NCI-H446 treated with DMSO at 0.1 percent for 48 hours (cell line): ENCODE measurements at regions not wholly inside any gene's neighbourhood (a gene's known extent, or its start where the extent isn't known, plus 50 kb on each side); places are given as distances from the start of the nearest gene placed in this dataset.

Experiments used
- DNase-seq: peaks from one replicate; lab custom pipeline; 2025; lab: John Stamatoyannopoulos, UW

GRCh38 chr15:95260856-95261255, 1029.5 kb downstream of the MCTP2 start:
- no peak for DNase-seq

- no peak for DNase-seq
Measured at GRCh38 chr15:95261546-95261945, 1030.2 kb downstream of the MCTP2 start.

GRCh38 chr15:95261968-95262367, 1030.6 kb downstream of the MCTP2 start:
- no peak for DNase-seq

- DNase-seq: no peak
Measured at GRCh38 chr15:95262866-95263564, 1031.7 kb downstream of the MCTP2 start.

- no peak for DNase-seq
Measured at GRCh38 chr15:95263751-95264150, 1032.4 kb downstream of the MCTP2 start.

GRCh38 chr15:95265419-95265997, 1034.1 kb downstream of the MCTP2 start:
- DNase-seq: no peak

GRCh38 chr15:95266451-95267061, 1035.2 kb downstream of the MCTP2 start:
- no peak for DNase-seq

GRCh38 chr15:95267481-95267880, 1036.1 kb downstream of the MCTP2 start:
- no peak for DNase-seq

GRCh38 chr15:95269242-95270183, 1038.2 kb downstream of the MCTP2 start:
- no peak for DNase-seq

- no peak for DNase-seq
Measured at GRCh38 chr15:95274101-95274500, 1042.7 kb downstream of the MCTP2 start.

- no peak for DNase-seq
Measured at GRCh38 chr15:95277266-95277665, 1045.9 kb downstream of the MCTP2 start.

- no peak for DNase-seq
Measured at GRCh38 chr15:95278532-95279245, 1047.3 kb downstream of the MCTP2 start.

- no peak for DNase-seq
Measured at GRCh38 chr15:95279277-95280019, 1048.1 kb downstream of the MCTP2 start.

- no peak for DNase-seq
Measured at GRCh38 chr15:95280711-95281110, 1049.3 kb downstream of the MCTP2 start.

- no peak for DNase-seq
Measured at GRCh38 chr15:95281470-95281869, 1049.0 kb upstream of the NR2F2 start.

- DNase-seq: no peak
Measured at GRCh38 chr15:95284492-95284891, 1046.0 kb upstream of the NR2F2 start.

- no peak for DNase-seq
Measured at GRCh38 chr15:95284933-95285421, 1045.5 kb upstream of the NR2F2 start.

- no peak for DNase-seq
Measured at GRCh38 chr15:95286352-95286880, 1044.1 kb upstream of the NR2F2 start.

GRCh38 chr15:95287720-95288103, 1042.8 kb upstream of the NR2F2 start:
- DNase-seq: no peak

- DNase-seq: no peak
Measured at GRCh38 chr15:95288626-95289025, 1041.9 kb upstream of the NR2F2 start.
